Hematopoietic multipotent progenitor cell treated with erythropoietin and hydrocortisone succinate and interleukin-3 and kit ligand, for 15 days (in vitro differentiated cells): ENCODE measurements at regions not wholly inside any gene's neighbourhood (a gene's known extent, or its start where the extent isn't known, plus 50 kb on each side); places are given as distances from the start of the nearest gene placed in this dataset.

Experiments used
- DNase-seq: peaks from one replicate; pipeline ENCODE4 v3.0.0-alpha.2; 2015; ENCODE audit warnings: low spot score

DNA sequence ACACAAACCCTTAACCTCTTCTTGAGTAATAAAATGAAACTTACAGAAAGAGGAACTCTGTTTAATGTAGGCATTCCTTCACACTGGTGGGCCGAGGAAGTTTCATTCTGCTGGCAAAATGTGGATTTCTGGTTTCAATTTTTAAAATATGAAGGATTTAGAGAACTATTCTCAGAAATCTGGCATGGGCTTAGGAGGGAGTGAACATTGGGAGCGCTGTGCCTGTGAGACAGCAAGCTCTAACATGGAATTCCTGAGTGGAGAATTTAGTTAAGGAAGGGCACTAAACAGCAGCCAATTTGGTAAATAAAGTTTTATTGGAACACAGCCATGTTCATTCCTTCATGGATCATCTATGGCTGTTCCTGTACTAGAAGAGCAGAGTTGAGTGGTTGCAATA is 751.8 kb upstream of the IGFBP3 start:
- no peak for DNase-seq

GRCh38 chr7:46671108-46671769 is 750.2 kb upstream of the IGFBP3 start:
- no peak for DNase-seq

- DNase-seq, result no peak
These were observed 748.0 kb upstream of the IGFBP3 start for GRCh38 chr7:46669028-46669427.

DNA sequence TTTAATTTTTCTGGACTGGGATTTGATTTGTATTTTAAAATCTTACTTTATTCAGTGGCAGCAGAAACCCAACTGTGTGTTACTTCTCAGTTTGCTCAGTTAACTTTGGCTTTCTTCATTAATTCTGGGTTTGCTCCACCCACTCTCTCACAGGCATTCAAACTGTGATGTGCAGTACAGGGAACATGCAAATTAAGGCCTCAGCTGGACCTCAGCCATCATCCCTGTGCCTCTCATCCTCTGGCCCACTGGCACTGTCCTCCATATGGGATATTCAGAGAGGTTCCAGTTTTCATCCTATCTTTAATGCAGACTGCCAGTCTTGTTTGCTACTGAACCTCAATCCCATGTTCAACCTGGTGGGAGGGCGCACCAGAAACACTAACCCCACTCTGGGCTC is 743.4 kb upstream of the IGFBP3 start:
- no peak for DNase-seq

- DNase-seq, result no peak
These were observed 742.0 kb upstream of the IGFBP3 start for GRCh38 chr7:46663025-46663424.

GRCh38 chr7:46661431-46661830 is 740.4 kb upstream of the IGFBP3 start:
- DNase-seq, result no peak

DNA sequence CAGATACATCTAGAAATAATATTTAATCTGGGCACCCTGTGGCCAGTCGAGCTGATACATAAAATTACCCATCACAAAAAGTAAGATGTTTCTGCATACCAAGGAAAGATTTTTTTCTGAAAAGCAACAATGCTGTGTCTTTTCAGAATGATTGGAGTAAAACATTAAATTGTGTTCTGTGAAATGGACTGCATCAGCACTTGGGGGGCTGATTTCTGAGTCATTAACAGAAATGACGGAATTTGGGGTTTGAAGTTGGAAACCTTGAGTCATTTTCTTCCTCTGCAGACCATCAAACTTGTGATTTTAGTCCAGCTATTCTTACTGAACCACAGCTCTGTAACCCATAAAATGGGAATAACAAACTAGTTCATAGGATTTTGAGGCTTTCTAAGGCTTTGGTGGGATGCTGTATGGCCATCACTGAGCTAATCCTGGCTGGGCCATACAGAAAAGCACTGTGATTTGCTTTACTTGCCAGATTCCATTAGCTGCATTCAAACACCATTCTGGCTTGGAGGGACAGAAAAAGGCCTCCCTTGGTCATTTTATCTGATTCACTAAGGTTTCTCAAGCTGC is 739.4 kb upstream of the IGFBP3 start:
- DNase-seq, result no peak

GRCh38 chr7:46658281-46658680 is 737.2 kb upstream of the IGFBP3 start:
- no peak for DNase-seq

GRCh38 chr7:46654546-46655443 is 733.7 kb upstream of the IGFBP3 start:
- DNase-seq, result no peak

DNA sequence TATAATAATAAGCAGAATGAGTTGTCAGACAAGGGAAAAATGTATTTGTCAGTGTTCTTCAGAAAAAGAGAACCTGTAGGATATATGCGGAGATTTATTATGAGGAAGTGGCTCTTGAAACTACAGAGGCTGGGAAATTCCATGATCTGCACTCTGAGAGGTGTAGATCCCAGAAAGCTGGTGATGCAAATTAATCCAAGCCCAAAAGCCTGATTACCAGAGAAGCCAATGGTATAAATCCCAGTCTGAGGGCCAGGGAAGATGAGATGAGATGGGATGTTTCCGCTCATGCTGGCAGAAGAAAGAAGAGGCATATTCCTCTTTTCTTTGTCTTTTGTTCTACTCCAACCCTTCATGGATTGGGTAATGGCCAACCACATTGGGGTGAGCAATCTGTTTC is 732.8 kb upstream of the IGFBP3 start:
- no peak for DNase-seq

DNA sequence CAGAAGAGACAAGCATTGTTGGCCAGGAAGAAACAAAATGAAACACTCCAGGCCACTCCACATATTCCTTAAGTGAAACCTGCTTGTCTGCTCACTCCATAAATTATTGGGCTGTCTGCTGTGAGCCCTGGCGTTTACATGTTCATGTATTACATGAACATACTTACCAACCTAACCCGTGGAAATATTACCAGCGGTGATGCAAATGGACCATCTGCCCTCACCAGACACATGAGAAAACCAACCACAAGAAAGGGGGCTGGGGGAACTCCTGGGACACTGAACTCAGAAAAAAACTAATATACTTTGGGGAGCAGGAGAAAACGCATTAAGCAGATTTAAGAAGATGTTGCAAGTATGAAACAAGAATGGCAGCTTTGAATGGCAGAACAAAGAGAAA is 731.2 kb upstream of the IGFBP3 start:
- no peak for DNase-seq

DNA sequence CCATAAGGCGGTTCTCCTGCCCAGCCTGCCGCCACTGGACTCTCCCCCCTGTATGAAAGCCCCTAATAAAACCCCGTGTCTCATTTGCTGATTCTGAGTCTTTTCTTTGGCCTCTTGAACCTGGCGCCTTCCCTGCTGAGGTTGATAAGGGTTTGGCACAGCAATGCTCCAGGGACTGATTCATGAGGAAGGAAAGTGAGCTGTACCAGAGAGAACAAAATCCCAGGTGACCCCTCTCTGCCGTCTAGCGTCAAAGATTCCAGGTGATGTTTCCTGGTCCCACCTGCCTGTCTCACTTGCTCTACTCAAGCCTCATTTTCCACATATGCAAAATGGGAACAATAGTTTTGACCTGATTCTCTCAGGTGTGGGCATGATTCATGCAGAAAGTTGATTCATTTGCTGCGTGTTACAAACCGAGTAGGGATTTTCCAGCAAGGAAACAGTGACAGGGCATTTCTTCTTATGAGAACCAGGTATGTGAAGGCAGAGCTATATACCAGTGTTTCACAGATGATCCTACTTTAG is 730.6 kb upstream of the IGFBP3 start:
- no peak for DNase-seq

- no peak for DNase-seq
These were observed 730.0 kb upstream of the IGFBP3 start for GRCh38 chr7:46651070-46651469.

- DNase-seq, result no peak
These were observed 728.8 kb upstream of the IGFBP3 start for GRCh38 chr7:46649876-46650275.

DNA sequence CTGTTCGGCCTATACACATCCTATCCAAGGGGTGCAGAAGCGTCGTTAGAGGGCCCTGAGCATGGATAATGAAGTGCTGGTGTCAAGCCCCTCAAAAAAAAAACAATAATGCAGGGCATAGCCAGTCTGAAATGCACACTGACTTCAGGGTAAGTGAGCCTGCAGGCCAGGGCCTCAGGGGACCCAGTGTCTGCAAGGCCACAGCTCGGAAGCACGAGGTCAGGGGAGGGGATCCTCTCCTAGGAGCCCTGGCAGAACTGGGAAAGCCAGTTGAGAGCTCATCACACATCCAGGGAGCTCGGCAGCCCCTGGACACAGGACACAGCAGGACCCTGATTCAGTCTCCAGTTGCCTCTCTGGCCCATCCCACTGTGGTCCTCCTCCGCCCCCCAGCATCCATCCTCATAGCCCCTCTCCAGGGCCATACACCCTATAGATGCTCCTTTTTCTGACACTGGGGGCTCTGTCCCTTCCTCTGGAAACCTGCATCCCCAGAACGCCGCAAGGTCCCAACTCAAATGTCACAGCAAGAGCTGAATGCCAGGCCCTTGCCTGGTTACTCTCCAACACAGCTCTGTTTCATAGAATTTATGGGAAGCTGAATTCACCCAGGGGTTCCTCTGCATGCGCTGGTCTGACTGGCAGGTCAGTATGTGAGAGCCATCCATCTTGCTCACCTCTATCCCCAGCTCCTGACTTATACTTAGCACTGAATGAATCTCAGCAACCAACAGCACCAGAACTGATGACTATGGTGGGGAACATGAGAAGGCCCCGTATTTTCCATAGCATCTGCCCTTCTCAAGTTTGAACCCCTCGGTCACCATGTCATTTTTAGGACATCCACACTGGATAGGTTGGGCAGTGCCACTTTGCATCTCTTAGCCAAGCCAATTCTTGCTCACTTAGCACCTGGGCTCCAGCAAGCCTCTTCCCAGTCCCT is 717.0 kb upstream of the IGFBP3 start:
- DNase-seq, result no peak

GRCh38 chr7:46636022-46636421 is 715.0 kb upstream of the IGFBP3 start:
- no peak for DNase-seq

- DNase-seq, result no peak
These were observed 712.7 kb upstream of the IGFBP3 start for GRCh38 chr7:46633630-46634240.

- DNase-seq, result no peak
These were observed 712.1 kb upstream of the IGFBP3 start for GRCh38 chr7:46633200-46633599.

- no peak for DNase-seq
These were observed 709.0 kb upstream of the IGFBP3 start for GRCh38 chr7:46630031-46630430.

GRCh38 chr7:46628389-46628788 is 707.3 kb upstream of the IGFBP3 start:
- DNase-seq, result no peak

DNA sequence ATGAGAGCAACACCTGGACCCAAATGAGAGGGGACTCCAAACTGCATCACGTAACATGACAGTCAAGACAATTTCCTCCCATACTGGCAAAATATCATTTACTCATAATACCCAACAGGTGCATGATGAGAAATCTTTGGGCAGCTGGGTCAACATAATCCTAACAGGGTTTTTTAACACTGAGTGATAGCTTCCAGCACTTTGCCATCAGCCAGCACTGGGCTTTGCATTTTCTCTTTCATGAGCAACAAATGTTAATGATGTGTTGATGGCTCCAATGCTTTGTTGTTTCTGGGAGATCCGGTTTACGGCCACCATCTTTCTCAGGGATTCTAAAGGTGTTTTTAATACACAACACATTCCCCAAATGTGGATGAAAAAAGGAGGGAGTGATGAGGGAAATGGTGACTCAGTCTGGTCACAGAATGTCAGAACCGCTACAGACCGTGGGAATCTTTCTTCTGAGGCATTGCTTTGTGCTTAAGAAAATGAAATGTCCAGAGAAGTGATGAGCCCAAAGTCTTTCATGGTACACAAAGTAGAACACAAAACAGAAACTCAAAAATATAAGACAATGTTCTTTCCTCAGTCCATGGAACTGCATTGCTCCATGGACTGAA is 705.7 kb upstream of the IGFBP3 start:
- no peak for DNase-seq
